HCT116 (cell line): ENCODE measurements at regions not wholly inside any gene's neighbourhood (a gene's known extent, or its start where the extent isn't known, plus 50 kb on each side); places are given as distances from the start of the nearest gene placed in this dataset.

Source experiments
- ATAC-seq: fragments of 200-7000 bp; cut with Tn5 transposase; 2 replicates; pipeline ENCODE4 v1.9.1; 2020; ENCODE audit warnings: mild to moderate bottlenecking, moderate library complexity
- BruUV-seq: library from RNA; stranded (reverse); fragments of 400-500 nt; replicated peaks from 2 replicates; lab custom pipeline; 2021; lab: Mats Ljungman, UMichigan
- CTCF ChIA-PET: fragments of 300-600 bp; sonication (Branson Sonifier 250); formaldehyde crosslinking; loops from one replicate; lab custom pipeline; 2021; ENCODE audit warnings: antibody characterized with exemption; lab: Charles Lee
- POLR2A ChIA-PET: fragments of 300-600, 350-600 bp; sonication (Branson Sonifier 250); formaldehyde crosslinking; loops from one replicate; lab custom pipeline; 2021; ENCODE audit warnings: antibody characterized with exemption; lab: Charles Lee
- RAD21 ChIA-PET, 2 experiments: fragments of 300-600 bp; sonication (Branson Sonifier 250); formaldehyde crosslinking; loops; one replicate each; lab custom pipeline; 2023; ENCODE audit warnings: low total read pairs in 2 of 2; ENCODE audit not compliant: uncharacterized antibody in 2 of 2, unreplicated experiment in 2 of 2, low non-redundant PET in 1 of 2; lab: Charles Lee
- DNase-seq: peaks from one replicate; pipeline ENCODE4 v3.0.0-alpha.2; 2010; ENCODE audit warnings: low read depth, low spot score
- H2AFZ ChIP-seq: fragments of 200-600 bp; shearing (Covaris generic), sonication (generic); 2 replicates; pipeline ENCODE4 v1.6.1; 2017; ENCODE audit warnings: low read depth, mixed run types, mixed read lengths, antibody characterized with exemption, low read length; ENCODE audit not compliant: poor library complexity, severe bottlenecking
- H3K27ac ChIP-seq: 2 replicates; pipeline ENCODE4 v1.5.1; 2012; ENCODE audit warnings: low read depth, low read length
- H3K27me3 ChIP-seq: fragments of 200-600 bp; sonication (generic); 2 replicates; pipeline ENCODE4 v1.6.1; 2016; ENCODE audit warnings: mixed run types, low read length, mixed read lengths; ENCODE audit not compliant: insufficient read depth
- H3K36me3 ChIP-seq, 2 experiments: fragments of 200-500 bp in 1 of 2; fragments of 200-600 bp in 1 of 2; sonication (Bioruptor generic) in 1 of 2; sonication (generic) in 1 of 2; 2 replicates each; pipeline versions ENCODE4 v1.5.1 to v1.6.1; 2014 to 2016; ENCODE audit warnings: low read length in 2 of 2, inconsistent platforms in 1 of 2, mixed read lengths in 1 of 2, mixed run types in 1 of 2; ENCODE audit not compliant: insufficient read depth in 2 of 2, control insufficient read depth in 1 of 2
- H3K4me1 ChIP-seq, 2 experiments: fragments of 200-600 bp in 1 of 2; sonication (generic) in 1 of 2; 2 replicates each; pipeline versions ENCODE4 v1.5.1 to v1.6.1; 2012 to 2017; ENCODE audit warnings: low read length in 2 of 2, inconsistent platforms in 1 of 2, mild to moderate bottlenecking in 1 of 2, mixed read lengths in 1 of 2, mixed run types in 1 of 2, moderate library complexity in 1 of 2; ENCODE audit not compliant: insufficient read depth in 2 of 2, control insufficient read depth in 1 of 2
- H3K4me2 ChIP-seq: fragments of 200-600 bp; sonication (generic); 2 replicates; pipeline ENCODE4 v1.6.1; 2017; ENCODE audit warnings: mixed run types, low read length, mixed read lengths
- H3K4me3 ChIP-seq, 2 experiments: fragments of 200-600 bp in 1 of 2; sonication (generic) in 1 of 2; replicated peaks in 1 of 2; 2 replicates each; pipeline ENCODE4 v1.5.1; 2011 to 2016; ENCODE audit warnings: low read length in 2 of 2, control low read depth in 1 of 2, low read depth in 1 of 2, mild to moderate bottlenecking in 1 of 2, mixed read lengths in 1 of 2, mixed run types in 1 of 2
- H3K79me2 ChIP-seq: fragments of 200-600 bp; sonication (generic); 2 replicates; pipeline ENCODE4 v1.6.1; 2017; ENCODE audit warnings: mild to moderate bottlenecking, mixed run types, low read length, moderate library complexity, mixed read lengths; ENCODE audit not compliant: insufficient read depth
- H3K9ac ChIP-seq: fragments of 200-600 bp; sonication (generic); 2 replicates; pipeline ENCODE4 v1.6.1; 2016; ENCODE audit warnings: low read length, mixed read lengths
- H3K9me2 ChIP-seq: fragments of 200-600 bp; sonication (generic), shearing (Covaris generic); 2 replicates; pipeline ENCODE4 v1.6.1; 2017; ENCODE audit warnings: mixed run types, mild to moderate bottlenecking, moderate library complexity; ENCODE audit not compliant: insufficient read depth
- H3K9me3 ChIP-seq, 2 experiments: fragments of 200-500 bp in 1 of 2; fragments of 200-600 bp in 1 of 2; sonication (Bioruptor generic) in 1 of 2; sonication (generic) in 1 of 2; 2 replicates each; pipeline ENCODE4 v1.6.1; 2014 to 2017; ENCODE audit warnings: low read length in 2 of 2, mixed read lengths in 2 of 2, inconsistent platforms in 1 of 2, low read depth in 1 of 2, mild to moderate bottlenecking in 1 of 2, mixed run types in 1 of 2, moderate library complexity in 1 of 2; ENCODE audit not compliant: control insufficient read depth in 1 of 2, insufficient read depth in 1 of 2
- H4K20me1 ChIP-seq: fragments of 200-600 bp; sonication (generic), shearing (Covaris generic); 2 replicates; pipeline ENCODE4 v1.6.1; 2017; ENCODE audit warnings: mixed run types, mild to moderate bottlenecking, moderate library complexity; ENCODE audit not compliant: insufficient read depth
- ELF1 ChIP-seq: IDR thresholded peaks from 2 replicates; pipeline ENCODE4 v1.6.1; 2012; ENCODE audit warnings: low read depth, borderline replicate concordance
- RAD21 ChIP-seq: IDR thresholded peaks from 2 replicates; pipeline ENCODE4 v1.6.1; 2012; ENCODE audit warnings: low read depth, mild to moderate bottlenecking
- YY1 ChIP-seq: IDR thresholded peaks from 2 replicates; pipeline ENCODE4 v1.6.1; 2011; ENCODE audit warnings: low read length, low read depth, moderate library complexity, mild to moderate bottlenecking; ENCODE audit not compliant: insufficient replicate concordance; ENCODE audit errors: extremely low read depth
- intact Hi-C: fragments of 100-400 bp; cut with micrococcal nuclease; formaldehyde crosslinking; loops from 2 replicates; pipeline ENCODE4 v1.10.0; 2022

DNA sequence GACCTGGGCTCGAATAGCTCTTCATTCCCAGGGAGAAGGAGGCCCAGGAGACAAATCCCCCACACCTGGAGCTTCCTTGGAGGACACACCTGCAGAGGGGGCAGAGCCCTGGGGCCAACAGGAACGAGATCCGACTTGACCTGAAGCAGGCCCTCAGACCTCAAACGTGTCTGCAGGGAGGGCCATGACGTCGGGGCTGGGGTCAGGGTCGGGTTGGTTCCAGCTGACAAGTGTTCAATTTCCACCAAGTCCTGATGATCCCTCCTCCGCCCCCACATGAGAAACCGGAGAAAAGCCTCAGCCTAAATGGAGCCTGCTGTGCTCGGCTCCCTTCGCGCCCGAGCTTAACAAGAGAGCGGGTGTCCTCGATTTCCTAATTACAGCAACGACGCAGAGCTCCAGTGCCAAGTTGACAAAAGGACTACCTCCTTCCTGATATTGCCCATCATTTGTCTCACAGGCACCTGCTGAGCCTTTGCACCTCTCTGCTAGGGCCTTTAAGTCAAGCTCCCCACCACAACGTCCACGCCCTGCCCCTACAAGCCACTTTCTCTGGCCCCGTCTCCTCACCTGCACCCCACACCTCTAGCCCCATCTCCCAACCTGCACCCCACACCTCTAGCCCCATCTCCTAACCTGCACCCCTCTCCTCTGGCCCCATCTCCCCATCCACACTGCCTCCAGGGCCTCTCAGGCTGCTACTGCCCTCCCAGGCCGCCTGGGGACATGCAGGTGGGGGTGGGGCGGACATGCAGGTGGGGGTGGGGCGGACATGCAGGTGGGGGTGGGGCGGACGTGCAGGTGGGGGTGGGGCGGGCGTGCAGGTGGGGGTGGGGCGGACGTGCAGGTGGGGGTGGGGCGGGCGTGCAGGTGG lies 519.4 kb downstream of the GLRX3 start:
- no peak overlapping the region for H3K27ac ChIP-seq
- H3K9me2 ChIP-seq = no peaks in the 10 kb centered on the region
- RAD21 ChIA-PET = no interaction called here
- TF ChIP-seq ELF1 (no peak), RAD21 (no peak)
- DNase-seq (no peak), ATAC-seq (no peak)
- H3K4me1 ChIP-seq = no peaks in the 10 kb centered on the region
- H3K4me3 ChIP-seq = no peak overlapping the region
- no peaks in the 10 kb centered on the region for H4K20me1 ChIP-seq
- CTCF ChIA-PET = no interaction called here
- H3K9me3 ChIP-seq = no peaks in the 10 kb centered on the region
- H2AFZ ChIP-seq = no peak overlapping the region
- H3K4me2 ChIP-seq = no peak overlapping the region
- BruUV-seq = no TSS peak
- intact Hi-C loops = no loop called here
- POLR2A ChIA-PET = no interaction called here
- no peaks in the 10 kb centered on the region for H3K79me2 ChIP-seq
- no peaks in the 10 kb centered on the region for H3K27me3 ChIP-seq
- H3K9ac ChIP-seq = no peak overlapping the region
- H3K36me3 ChIP-seq = no peaks in the 10 kb centered on the region

- no peaks in the 10 kb centered on the region for H3K9me3 ChIP-seq
- H3K27me3 ChIP-seq = no peaks in the 10 kb centered on the region
- no peak overlapping the region for H3K27ac ChIP-seq
- no TSS peak for BruUV-seq
- ChIA-PET POLR2A (no interaction called here), CTCF (no interaction called here), RAD21 (no interaction called here)
- H3K9me2 ChIP-seq = no peaks in the 10 kb centered on the region
- no peaks in the 10 kb centered on the region for H3K36me3 ChIP-seq
- no peaks in the 10 kb centered on the region for H3K79me2 ChIP-seq
- no peak overlapping the region for H3K4me3 ChIP-seq
- H3K4me2 ChIP-seq = no peak overlapping the region
- no peak overlapping the region for H3K9ac ChIP-seq
- H4K20me1 ChIP-seq = no peaks in the 10 kb centered on the region
- no peak overlapping the region for H2AFZ ChIP-seq
- no peak for TF ChIP-seq ELF1
- TF ChIP-seq YY1 = no peak
- DNase-seq (no peak), ATAC-seq (no peak)
- H3K4me1 ChIP-seq = no peaks in the 10 kb centered on the region
- intact Hi-C loops = no loop called here
Observed at GRCh38 chr10:130656187-130656575, 520.0 kb downstream of the GLRX3 start.
